GM19467 (cell line): ENCODE measurements at regions not wholly inside any gene's neighbourhood (a gene's known extent, or its start where the extent isn't known, plus 50 kb on each side); places are given as distances from the start of the nearest gene placed in this dataset.
"Not testable (repeated sequence)": the region's sequence is repeated elsewhere in the genome, so short reads cannot be mapped to it uniquely, and the experiment has no call there.

ENCODE experiments used
- ATAC-seq: cut with Tn5 transposase; IDR thresholded peaks from one replicate; pipeline ENCODE4 v1.9.1; 2021; ENCODE audit warnings: mild to moderate bottlenecking, moderate library complexity; ENCODE audit not compliant: unreplicated experiment

DNA sequence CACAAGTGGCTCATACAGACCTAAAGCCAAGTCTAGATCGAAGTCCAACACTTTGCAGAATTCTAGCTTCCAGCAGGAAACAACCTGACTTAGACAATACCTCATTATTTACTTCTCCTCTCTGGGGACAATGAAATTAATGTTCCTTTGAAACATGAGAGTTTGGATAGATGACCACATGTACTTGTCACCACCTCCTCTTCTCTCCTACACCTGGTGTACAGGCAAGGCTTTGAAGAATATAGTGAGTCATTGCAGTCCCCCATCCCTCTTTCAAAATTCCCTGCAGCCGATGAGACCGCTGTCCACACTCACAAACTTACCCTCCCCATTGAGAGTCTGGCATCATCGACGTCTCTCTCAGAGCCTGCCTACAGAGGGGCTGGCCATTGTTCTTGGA is 189.0 kb upstream of the HES1 start:
- no peak for ATAC-seq

DNA sequence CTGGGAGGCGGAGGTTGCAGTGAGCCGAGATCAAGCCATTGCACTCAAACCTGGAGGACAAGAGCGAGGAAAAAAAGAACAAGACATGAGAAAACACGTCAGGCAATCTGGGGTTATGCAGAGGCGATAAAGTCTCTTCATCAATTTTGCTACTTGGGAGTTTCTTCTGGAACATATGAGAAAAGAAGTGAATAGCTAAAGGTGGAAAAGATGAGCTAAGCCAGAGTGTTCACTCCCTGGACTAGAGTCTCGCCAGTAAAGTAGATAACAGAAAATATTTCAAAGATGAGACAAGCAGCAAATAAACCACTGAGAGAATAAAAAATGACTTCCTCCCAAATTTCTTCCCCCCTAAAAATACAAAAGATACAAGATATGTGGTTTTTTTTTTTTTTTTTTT is 188.4 kb upstream of the HES1 start:
- ATAC-seq = no peak

DNA sequence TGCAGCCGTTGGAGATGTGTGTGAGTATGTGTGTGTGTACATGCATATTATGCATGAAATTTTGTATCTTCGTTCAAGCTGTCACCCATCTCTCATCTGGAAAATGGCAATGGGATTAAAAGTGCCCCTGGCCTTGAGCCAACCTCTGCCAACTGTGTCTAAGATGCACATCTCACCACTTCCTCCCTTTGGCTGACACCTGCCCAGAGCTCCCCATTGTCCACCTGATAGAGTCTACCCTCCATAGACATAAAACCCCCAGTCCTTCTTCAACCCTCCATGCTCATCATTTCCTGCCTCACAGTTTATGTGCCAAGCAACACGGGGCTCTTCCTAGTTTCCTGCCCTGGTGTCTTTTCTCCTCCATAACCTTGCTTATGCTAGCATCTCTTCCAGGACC is 187.5 kb upstream of the HES1 start:
- no peak for ATAC-seq

DNA sequence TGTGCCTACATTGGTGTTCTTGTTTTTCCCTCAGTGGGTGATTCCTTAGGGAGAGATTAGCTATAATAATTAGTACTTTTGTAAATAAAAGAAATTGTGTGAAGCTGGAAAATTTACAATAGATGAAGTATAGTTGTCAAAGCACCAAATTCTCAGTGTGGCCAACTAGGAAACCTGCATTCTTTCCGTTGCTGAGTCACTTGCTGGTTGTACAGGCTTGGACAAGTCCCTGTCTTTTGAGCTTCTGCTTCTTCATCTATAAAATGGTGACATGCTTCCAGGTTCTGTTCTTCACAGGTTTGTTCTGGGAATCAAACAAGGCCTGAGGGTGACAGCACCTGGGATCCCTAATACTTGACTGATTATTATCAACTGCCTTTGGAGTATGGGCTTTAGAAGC is 184.1 kb upstream of the HES1 start:
- ATAC-seq = no peak

DNA sequence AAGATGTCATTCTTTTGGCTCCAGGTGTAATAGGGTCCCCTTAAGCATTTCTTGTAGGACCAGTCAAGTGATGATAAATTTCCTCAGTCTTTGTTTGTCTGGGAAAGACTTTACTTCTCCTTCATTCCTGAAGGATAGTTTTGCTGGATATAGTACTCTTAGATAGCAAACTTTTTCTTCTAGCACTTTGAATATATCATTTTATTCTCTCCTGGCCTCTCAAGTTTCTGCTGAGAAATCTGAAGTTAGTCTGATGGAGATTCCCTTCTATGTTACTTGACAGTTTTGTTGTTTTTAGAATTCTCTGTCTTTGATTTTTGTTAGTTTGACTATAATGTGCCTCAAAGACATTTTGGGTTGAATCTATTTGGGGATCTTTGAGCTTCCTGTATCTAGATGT is 181.2 kb upstream of the HES1 start:
- ATAC-seq = no peak

DNA sequence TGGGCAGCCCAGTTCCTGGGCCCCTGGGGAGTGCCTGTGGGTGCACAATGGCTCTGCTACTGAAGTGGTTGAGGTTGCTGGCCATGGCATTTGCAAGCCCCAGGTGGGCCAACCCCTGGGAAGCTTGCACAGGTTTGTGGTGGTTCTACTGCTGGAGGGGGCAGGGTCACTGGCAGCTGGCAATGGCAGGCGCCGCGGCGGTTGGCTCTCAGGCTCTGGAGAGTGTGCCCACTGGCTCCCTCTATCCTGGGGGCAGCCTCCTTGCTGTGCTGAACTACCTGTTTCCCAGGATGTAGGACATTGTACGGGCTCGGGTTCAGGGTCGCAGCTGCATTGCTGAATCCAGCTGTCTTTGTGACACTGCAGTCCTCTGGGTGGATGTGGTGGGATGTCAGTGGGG is 180.2 kb upstream of the HES1 start:
- ATAC-seq = no peak

DNA sequence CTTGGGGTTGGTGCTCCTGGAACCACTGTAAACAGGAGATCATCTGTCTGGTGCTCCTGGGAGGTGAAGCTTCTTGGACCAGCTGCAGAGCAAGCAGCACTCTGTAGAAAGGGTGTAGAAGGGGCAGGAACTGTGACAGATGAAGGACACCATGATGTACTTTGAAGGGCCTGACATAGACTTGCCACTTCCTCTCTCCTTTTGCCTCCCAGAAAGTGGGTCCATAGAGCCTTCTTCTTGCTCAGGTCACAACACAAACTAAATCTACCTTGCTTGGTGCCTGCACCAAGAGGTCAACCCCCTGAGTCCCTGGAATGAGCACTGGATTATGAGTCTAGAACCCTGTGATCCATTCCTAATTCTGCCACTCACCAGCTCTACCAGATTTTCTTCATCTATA is 176.1 kb upstream of the HES1 start:
- no peak for ATAC-seq

DNA sequence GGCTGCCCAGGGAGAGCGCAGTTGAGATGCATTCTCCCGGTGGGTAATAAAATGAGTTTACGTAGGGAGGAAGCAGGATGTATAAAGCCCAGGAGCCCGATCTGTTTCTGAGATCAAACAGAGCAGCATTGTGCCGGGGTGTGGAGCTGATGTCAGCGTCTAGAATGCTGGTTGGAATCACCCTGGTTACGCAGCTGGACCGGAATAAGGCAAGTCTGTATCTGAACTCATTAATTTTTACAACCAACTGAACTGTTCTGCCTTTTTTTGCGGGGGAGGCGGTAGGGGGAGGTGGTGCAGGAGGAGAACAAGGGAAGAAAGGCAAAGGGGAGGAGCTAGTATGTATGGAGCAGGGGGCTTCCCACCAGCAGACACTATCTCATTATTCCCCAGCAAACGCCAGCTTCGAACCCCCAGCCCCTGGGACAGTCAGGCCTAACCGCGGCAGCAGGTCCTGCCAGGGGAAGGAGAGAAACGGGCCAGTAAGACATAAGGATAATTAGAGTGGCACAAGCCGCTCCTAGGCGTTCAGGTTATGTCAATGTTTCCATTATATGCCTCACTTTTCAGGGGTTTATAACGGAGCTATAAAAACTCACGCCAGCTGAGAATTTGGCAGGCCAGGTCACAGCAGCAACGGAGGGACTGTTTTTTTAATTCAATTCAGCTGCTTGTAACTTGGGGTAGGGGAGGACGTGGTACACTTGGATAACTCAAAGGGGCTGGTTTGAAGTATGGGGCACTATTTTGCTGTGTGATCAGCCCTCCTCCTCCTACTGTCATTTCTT is 175.3 kb upstream of the HES1 start:
- ATAC-seq = no peak

DNA sequence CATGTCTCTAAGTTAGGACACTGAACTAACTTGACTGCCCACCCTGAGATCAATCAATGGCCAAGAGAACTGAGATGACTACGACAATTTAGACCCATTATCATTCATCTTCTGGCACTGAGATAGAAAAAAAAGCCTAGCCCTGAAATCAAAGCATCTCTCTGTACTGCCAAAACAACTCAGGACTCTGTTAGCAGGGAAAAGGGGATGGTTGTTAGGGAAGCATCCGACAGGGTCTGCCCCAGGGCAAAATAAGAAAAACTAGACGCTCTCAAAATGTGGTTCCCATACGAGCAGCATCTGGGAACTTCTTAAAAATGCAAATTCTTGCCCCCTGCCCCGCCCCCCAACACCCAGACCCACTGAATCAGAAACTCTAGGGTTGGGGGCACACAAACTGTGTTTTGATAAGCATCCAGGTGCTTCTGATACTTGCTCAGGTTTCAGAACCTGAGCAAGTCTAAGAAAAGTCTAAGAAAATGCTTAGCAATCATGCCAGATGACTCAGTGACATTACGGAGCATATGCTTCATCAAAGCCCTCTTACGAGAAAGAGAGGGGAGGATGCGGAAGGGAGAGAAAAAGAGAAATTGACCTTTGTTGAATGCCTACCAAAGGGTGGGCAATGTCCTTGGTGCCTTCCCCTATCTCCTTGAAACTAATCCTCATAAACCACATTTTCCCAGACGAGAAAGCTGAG is 172.8 kb upstream of the HES1 start:
- ATAC-seq = no peak

DNA sequence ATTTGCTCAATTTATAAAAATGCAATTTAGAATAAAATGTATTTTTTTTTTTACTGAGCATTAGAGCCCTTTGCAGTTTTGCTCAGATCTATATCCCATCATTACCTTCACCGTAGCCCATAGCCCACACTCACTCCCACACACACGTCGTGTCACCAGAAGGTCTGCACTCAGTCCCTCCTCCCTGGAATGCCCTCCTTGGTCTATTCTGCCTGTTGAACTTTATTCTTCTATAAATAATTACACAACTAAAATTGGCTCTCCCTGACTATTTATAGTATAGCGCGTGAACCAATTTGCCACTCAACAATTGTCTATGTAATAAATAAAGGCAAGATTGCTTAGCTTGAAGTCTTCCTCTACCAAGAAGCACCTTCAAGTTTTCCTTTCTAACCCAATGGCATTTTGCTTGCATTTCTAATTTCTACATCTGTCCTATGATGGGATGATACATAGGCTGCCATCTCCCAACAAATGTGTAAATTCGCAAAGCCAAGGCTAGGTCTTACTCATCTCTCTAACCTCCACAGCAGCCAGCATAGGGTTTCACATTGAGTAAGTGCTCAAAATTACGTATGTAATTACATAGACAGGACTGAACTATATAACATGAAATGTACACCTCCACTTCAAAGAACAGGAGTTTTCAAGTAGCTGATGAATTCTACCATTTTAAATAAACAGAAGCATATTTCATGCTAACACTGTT is 172.0 kb upstream of the HES1 start:
- peak; percentile 64 for ATAC-seq

DNA sequence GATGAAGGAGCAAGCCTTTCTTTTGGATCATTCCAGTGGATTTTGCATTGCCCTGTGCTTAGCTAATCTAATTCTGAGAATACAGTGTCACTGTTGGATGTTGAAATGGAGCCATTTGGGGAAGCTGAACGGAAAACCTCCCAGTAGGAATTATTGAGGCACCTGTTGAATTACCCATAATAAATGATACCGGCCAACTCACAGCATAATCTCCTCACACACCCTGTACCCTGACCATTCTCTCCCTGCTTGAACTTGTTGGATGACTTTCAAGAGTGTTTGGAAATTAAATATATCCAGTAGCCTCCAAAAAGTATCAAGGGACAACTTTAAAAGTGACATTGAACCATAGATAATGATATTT is 171.4 kb upstream of the HES1 start:
- ATAC-seq = no peak

DNA sequence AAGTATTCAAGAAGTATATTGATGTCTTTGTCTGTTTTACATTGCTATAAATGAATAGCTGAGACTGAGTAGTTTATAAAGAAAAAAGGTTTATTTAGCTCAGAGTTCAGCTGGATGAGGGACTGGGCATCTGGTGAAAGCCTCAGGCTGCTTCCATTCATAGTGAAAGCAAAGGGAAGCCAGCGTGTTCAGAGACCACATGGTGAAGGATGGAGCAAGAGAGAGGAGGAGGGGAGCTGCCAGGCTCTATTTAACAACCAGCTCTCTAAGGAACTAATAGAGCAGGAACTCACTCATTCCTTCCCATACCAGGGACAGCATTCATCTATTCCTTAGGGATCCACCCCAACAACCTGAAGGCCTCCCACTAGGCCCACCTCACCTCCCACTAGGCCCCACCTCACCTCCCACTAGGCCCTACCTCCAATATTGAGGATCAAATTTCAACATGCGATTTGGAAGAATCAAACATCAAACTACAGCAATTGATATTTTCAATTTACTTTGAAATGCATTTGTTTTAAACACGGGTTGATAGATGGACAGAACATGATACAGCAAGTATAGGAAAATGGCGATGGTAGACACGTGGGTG is 167.5 kb upstream of the HES1 start:
- ATAC-seq = no peak

DNA sequence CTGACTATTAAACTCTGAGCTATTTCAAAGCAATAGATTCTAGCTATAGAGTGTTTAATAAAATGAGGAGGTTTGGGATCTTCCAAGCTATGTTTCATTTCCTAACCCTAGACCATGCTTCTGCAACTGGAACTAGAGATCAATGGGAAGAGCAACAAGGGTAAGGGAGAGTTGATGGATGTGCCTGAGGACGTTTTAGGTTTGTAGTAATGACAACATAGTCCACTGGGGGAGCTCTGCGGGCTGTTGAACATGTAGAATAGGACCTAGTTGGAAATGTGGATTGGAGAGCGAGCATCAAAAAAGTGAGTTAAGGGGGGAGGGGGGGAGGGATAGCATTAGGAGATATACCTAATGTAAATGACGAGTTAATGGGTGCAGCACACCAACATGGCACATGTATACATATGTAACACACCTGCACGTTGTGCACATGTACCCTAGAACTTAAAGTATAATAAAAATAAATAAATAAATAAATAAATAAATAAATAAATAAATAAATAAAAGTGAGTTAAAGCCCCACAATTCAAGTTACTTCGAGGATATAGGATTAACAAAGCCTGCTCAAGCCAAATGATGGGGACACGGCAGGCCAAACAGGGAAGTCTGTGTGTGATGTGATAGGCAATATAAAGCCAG is 165.7 kb upstream of the HES1 start:
- not testable (repeated sequence) for ATAC-seq

DNA sequence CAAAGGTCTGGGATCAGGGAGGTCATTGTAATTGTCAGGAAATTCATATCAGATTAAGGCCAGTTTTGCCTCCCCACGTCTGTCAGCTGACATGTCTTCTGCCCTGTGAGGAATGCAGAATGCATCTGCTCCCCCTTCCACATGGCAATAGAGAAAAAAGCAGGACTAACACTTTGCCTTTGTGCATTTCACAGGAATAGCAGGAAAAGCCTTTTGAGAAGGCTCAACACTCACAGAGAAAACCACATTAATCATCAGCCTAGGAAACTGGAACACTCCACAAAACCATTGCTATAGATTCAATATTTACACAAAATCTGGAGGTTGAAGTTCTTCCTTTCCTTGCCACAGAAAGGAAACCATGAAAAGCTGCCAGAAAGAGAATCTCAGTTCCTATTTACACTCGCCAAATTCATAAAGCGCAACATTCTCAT is 165.2 kb upstream of the HES1 start:
- ATAC-seq = peak; percentile 25

DNA sequence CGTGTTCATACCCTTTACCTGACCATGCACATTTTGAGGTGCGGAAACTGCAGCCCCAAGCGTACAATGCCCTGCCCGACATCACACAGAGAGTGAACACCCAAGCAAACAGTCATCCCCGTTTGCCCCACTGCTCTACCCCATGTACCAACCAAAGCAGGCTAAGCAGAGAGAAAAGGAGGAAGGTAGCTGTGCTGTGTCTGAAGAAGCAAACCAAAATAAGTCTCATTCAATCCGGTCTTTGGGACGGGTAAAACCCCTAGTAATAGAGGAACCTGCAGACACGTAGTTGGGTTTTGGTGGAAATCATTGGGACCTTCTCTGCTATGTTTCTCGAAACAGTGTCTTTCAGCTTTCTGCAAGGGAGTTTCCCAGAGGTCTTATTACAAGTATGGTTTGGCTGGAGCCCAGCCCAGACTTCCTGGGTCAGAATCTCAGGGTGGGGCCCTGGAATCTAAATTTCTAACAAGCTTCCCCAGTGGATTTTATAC is 164.6 kb upstream of the HES1 start:
- peak; percentile 43 for ATAC-seq

DNA sequence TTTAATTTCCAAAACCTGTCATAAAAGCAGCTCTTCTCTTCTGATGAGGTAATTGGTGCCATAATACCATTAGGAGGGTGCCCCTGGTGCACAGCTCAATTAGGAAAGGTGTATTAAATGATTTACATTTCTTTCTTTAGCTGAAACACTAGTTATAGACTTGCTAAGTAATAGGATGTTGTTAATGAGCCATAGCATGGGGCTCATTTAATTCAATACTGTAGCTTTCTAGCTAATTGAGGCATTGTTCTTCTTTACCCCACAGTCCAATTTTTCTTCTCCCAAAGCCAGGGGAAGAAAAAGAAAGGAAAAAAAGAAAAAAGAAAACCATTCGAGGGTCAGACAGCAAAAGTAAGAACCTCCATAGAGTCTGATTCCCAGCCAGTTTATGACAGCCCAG is 164.0 kb upstream of the HES1 start:
- ATAC-seq = no peak

DNA sequence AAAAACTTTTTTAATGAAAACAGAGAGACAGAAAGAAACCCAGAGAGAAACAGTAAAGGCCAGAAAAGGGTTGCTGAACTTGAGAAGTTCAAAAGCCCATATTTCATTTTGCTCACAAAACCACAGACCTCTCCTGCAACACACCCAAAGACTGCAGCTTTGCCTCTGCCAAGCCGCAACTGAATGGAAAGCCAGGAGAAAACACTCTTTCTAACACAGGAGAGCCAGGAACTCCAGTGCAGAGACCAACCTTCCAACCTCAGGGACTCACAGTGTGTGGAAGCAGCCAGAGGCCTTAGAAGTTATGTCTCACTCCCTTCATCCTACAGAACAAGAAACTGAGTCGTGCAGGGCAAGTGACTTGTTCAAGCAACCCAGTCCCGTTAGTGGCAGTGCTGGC is 163.1 kb upstream of the HES1 start:
- ATAC-seq = no peak

DNA sequence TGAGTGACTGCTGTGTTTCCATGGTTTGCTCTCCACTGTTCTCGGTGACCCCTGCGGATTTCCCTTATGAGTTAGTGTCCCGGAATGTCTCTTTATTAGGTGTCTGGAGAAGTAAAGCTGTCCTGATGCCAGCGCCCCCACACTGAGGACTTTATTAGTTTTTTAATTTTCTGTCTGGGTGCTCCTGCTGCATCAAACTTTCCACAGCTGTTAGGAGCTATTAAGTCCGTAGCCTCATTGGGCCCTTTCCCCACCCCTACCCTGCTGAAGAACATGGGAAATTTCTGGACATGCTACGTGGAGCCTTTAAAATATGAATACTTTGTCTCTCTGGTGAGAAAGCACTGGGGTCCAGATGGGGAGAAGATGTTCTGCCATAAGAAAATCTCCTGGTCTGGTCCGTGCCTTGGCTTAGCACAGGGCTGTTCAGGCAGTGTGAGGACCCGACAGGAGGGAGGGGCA is 161.7 kb upstream of the HES1 start:
- ATAC-seq = no peak

DNA sequence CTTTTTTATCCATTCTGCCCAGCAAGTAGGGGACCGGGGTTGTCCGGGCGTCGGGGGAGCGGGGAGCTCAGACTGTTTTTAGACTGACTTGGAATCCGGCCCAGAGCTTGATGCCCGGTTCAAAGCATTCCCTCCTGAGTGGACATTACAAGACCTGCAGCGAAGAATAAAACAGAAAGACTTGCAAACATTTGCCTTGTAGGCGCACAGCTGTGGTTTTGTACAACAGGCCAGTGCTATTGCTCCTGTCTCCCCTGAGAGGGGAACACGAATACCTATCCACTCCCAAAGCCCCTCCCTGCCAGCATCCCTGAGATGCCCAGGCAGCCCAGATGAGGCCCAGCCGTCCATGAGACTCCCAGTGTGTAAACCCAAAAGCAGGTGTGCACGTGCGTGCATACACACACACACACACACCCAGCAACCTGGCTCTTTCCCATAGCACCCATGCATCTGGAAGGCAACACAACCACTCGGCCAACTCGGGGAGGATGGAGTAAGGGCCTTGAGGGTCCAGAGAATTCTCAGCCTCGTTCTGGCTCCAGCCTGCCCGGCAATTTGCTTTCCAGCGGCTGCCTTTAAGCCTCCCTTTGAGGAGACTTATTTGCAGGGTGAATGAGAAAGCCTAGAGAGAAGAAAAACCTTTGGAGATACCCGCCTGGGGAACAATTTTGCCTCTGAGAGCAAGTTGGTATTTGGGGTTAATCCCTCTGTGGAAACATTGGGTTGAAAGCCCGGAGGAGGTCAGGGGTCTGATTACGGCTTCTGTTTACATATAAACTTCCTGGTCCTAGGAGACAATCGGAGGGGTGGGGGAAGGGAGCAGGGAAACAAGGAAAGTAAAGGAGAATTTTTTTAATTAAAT is 161.0 kb upstream of the HES1 start:
- ATAC-seq = no peak

DNA sequence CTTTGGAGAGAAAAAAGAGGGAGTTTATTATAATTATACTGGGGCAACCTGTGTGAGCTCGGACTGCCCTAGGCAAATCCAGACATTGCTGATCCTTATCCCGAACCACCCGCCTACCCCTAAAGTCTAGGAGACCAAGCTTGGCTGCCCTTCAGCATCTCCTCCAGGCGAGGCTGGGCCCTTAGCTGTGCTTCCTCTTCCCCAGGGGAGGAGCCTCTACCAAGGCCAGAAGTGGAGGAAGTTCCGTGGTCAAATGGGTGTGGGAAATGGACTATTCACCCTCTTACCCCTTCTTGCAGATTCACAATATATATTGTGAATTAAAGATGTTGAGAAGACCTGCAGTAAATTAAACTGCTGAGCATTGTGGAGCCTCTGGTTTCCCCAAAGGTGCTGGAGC is 158.3 kb upstream of the HES1 start:
- ATAC-seq = no peak
